GM21423 (cell line): ENCODE measurements at regions not wholly inside any gene's neighbourhood (a gene's known extent, or its start where the extent isn't known, plus 50 kb on each side); places are given as distances from the start of the nearest gene placed in this dataset.
A peak's percentile ranks its signal among the peaks of the same experiment; 100 is the strongest.
"Not testable (repeated sequence)": the region's sequence is repeated elsewhere in the genome, so short reads cannot be mapped to it uniquely, and the experiment has no call there.

Source experiments
- ATAC-seq: cut with Tn5 transposase; IDR thresholded peaks from one replicate; pipeline ENCODE4 v1.9.1; 2021; ENCODE audit warnings: mild to moderate bottlenecking, moderate library complexity; ENCODE audit not compliant: unreplicated experiment

- ATAC-seq, result no peak
These were observed 57.0 kb downstream of the RASL11A start for GRCh38 chr13:27327633-27328032.

- ATAC-seq, result no peak
These were observed 58.6 kb downstream of the RASL11A start for GRCh38 chr13:27329210-27329609.

GRCh38 chr13:27334774-27335435 lies 64.3 kb downstream of the RASL11A start:
- no peak for ATAC-seq

- ATAC-seq, result no peak
These were observed 65.5 kb downstream of the RASL11A start for GRCh38 chr13:27336014-27336673.

- no peak for ATAC-seq
These were observed 67.6 kb downstream of the RASL11A start for GRCh38 chr13:27338207-27338606.

GRCh38 chr13:27338816-27339215 lies 68.2 kb downstream of the RASL11A start:
- no peak for ATAC-seq

- ATAC-seq, result no peak
These were observed 68.7 kb downstream of the RASL11A start for GRCh38 chr13:27339299-27339698.

GRCh38 chr13:27341616-27342015 lies 71.0 kb downstream of the RASL11A start:
- ATAC-seq, result no peak

- no peak for ATAC-seq
These were observed 76.7 kb downstream of the RASL11A start for GRCh38 chr13:27347211-27347772.

GRCh38 chr13:27348461-27348860 lies 76.0 kb upstream of the GTF3A start:
- ATAC-seq, result no peak

- ATAC-seq, result no peak
These were observed 75.0 kb upstream of the GTF3A start for GRCh38 chr13:27349458-27349857.

GRCh38 chr13:27350825-27351224 lies 73.6 kb upstream of the GTF3A start:
- ATAC-seq, result not testable (repeated sequence)

GRCh38 chr13:27352698-27353097 lies 71.7 kb upstream of the GTF3A start:
- no peak for ATAC-seq

- peak; percentile 91 for ATAC-seq
These were observed 71.2 kb upstream of the GTF3A start for GRCh38 chr13:27353166-27353583.

GRCh38 chr13:27353708-27354107 lies 70.7 kb upstream of the GTF3A start:
- peak; percentile 14 for ATAC-seq

GRCh38 chr13:27354379-27354778 lies 70.0 kb upstream of the GTF3A start:
- no peak for ATAC-seq

- no peak for ATAC-seq
These were observed 68.5 kb upstream of the GTF3A start for GRCh38 chr13:27355894-27356293.

GRCh38 chr13:27358420-27358819 lies 66.0 kb upstream of the GTF3A start:
- ATAC-seq, result no peak

GRCh38 chr13:27359199-27359821 lies 65.1 kb upstream of the GTF3A start:
- no peak for ATAC-seq

GRCh38 chr13:27360562-27360961 lies 63.9 kb upstream of the GTF3A start:
- ATAC-seq, result no peak

- peak; percentile 87 for ATAC-seq
These were observed 62.2 kb upstream of the GTF3A start for GRCh38 chr13:27362064-27362751.
